HCT116 (cell line): ENCODE measurements at regions not wholly inside any gene's neighbourhood (a gene's known extent, or its start where the extent isn't known, plus 50 kb on each side); places are given as distances from the start of the nearest gene placed in this dataset.

Experiments used
- EZH2 ChIP-seq: fragments of 200-600 bp; sonication (generic); IDR thresholded peaks from 2 replicates; pipeline ENCODE4 v1.6.1; 2017; ENCODE audit warnings: antibody characterized with exemption, mixed run types
- FOSL1 ChIP-seq: IDR thresholded peaks from 2 replicates; pipeline ENCODE4 v1.6.1; 2012; ENCODE audit warnings: low read depth
- MAX ChIP-seq: IDR thresholded peaks from 2 replicates; pipeline ENCODE4 v1.6.1; 2012
- POLR2A ChIP-seq: IDR thresholded peaks from 2 replicates; pipeline ENCODE4 v1.7.0; 2011; ENCODE audit warnings: borderline replicate concordance; ENCODE audit not compliant: insufficient read depth, insufficient read length; ENCODE audit errors: extremely low read depth
- POLR2AphosphoS5 ChIP-seq: IDR thresholded peaks from 2 replicates; pipeline ENCODE4 v1.6.1; 2011; ENCODE audit warnings: mild to moderate bottlenecking, low read depth, low read length, moderate library complexity
- SIN3A ChIP-seq: IDR thresholded peaks from 2 replicates; pipeline ENCODE4 v1.6.1; 2012; ENCODE audit warnings: low read depth
- SRF ChIP-seq: IDR thresholded peaks from 2 replicates; pipeline ENCODE4 v1.6.1; 2012; ENCODE audit warnings: low read depth
- TCF7L2 ChIP-seq: IDR thresholded peaks from 2 replicates; pipeline ENCODE4 v1.7.0; 2011; ENCODE audit warnings: borderline replicate concordance, inconsistent platforms; ENCODE audit not compliant: insufficient read depth, insufficient read length; ENCODE audit errors: extremely low read depth
- TF ChIP-seq, protein P1 (sequence below), 3 experiments: fragments of 200-600 bp in 1 of 3; sonication (generic) in 1 of 3; IDR thresholded peaks in 2 of 3; conservative IDR thresholded peaks in 1 of 3; 2 replicates each; pipeline ENCODE4 v1.5.1; 2012 to 2017; ENCODE audit warnings: low read depth in 2 of 3, low read length in 2 of 3, antibody characterized with exemption in 1 of 3, borderline replicate concordance in 1 of 3, control low read depth in 1 of 3, mild to moderate bottlenecking in 1 of 3, mixed read lengths in 1 of 3, mixed run types in 1 of 3, moderate library complexity in 1 of 3; ENCODE audit not compliant: insufficient read depth in 1 of 3

DNA sequence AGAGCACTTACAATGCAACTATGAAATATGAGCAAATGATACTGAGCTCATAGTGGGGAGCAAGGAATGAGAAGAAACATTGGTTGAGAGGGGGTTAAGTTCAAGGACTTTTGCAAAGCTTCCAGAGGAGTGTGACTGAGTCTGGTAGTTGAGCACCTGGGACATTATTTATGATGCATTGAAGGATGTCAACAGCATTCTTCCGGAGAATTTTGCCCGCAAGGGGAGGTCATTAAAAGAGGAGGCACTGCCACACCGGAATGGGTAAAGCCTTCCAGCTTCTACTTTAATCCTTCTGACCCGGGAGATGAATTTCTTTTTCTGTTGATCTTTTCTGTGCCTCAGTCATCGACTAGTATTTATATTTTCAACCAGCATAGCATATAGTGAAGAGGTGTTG lies 208.4 kb upstream of the CAMK1G start:
- TF ChIP-seq POLR2AphosphoS5 (no peak), SIN3A (no peak), SRF (no peak), EZH2 (no peak), POLR2A (no peak), MAX (no peak), TCF7L2 (no peak), FOSL1 (no peak)
- TF ChIP-seq, protein P1, sequence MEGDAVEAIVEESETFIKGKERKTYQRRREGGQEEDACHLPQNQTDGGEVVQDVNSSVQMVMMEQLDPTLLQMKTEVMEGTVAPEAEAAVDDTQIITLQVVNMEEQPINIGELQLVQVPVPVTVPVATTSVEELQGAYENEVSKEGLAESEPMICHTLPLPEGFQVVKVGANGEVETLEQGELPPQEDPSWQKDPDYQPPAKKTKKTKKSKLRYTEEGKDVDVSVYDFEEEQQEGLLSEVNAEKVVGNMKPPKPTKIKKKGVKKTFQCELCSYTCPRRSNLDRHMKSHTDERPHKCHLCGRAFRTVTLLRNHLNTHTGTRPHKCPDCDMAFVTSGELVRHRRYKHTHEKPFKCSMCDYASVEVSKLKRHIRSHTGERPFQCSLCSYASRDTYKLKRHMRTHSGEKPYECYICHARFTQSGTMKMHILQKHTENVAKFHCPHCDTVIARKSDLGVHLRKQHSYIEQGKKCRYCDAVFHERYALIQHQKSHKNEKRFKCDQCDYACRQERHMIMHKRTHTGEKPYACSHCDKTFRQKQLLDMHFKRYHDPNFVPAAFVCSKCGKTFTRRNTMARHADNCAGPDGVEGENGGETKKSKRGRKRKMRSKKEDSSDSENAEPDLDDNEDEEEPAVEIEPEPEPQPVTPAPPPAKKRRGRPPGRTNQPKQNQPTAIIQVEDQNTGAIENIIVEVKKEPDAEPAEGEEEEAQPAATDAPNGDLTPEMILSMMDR (IDR thresholded peaks at IDR 0.05 in 2 of 3, conservative IDR thresholded peaks at IDR 0.05 in 1 of 3; ENCODE audit: borderline replicate concordance in 1 of 3, insufficient read depth in 1 of 3, low read depth in 2 of 3, low read length in 2 of 3), result no peak
